Hepatocyte (in vitro differentiated cells): ENCODE measurements at regions not wholly inside any gene's neighbourhood (a gene's known extent, or its start where the extent isn't known, plus 50 kb on each side); places are given as distances from the start of the nearest gene placed in this dataset.

Source experiments
- DNase-seq: peaks from one replicate; pipeline ENCODE4 v3.0.0-alpha.2; 2016; ENCODE audit warnings: low spot score
- H2AFZ ChIP-seq: fragments of 200-600 bp; sonication (generic); 2 replicates; pipeline ENCODE4 v1.6.0; 2016; ENCODE audit warnings: antibody characterized with exemption, mild to moderate bottlenecking
- H3K27ac ChIP-seq: fragments of 200-600 bp; sonication (generic); 2 replicates; pipeline ENCODE4 v1.5.1; 2016; ENCODE audit warnings: mild to moderate bottlenecking
- H3K27me3 ChIP-seq: fragments of 200-600 bp; sonication (generic); 2 replicates; pipeline ENCODE4 v1.6.1; 2016
- H3K36me3 ChIP-seq: fragments of 200-600 bp; sonication (generic); replicated peaks from 2 replicates; pipeline ENCODE4 v1.5.1; 2016; ENCODE audit warnings: low read depth; ENCODE audit not compliant: insufficient read depth
- H3K4me1 ChIP-seq: fragments of 200-600 bp; sonication (generic); 2 replicates; pipeline ENCODE4 v1.5.1; 2016; ENCODE audit warnings: mild to moderate bottlenecking, moderate library complexity; ENCODE audit not compliant: insufficient read depth
- H3K4me2 ChIP-seq: fragments of 200-600 bp; sonication (generic); 2 replicates; pipeline ENCODE4 v1.6.0; 2016
- H3K4me3 ChIP-seq: fragments of 200-600 bp; sonication (generic); 2 replicates; pipeline ENCODE4 v1.5.1; 2016; ENCODE audit warnings: mild to moderate bottlenecking
- H3K79me2 ChIP-seq: fragments of 200-600 bp; sonication (generic); 2 replicates; pipeline ENCODE4 v1.6.0; 2017; ENCODE audit warnings: mild to moderate bottlenecking
- H3K9me2 ChIP-seq: fragments of 200-600 bp; sonication (generic); replicated peaks from 2 replicates; pipeline ENCODE4 v1.6.0; 2017; ENCODE audit warnings: mild to moderate bottlenecking; ENCODE audit not compliant: insufficient read depth
- H3K9me3 ChIP-seq: fragments of 200-600 bp; sonication (generic); 2 replicates; pipeline ENCODE4 v1.5.1; 2016; ENCODE audit warnings: low read depth, mild to moderate bottlenecking
- H4K20me1 ChIP-seq: fragments of 200-600 bp; sonication (generic); 2 replicates; pipeline ENCODE4 v1.6.0; 2016; ENCODE audit warnings: mild to moderate bottlenecking; ENCODE audit not compliant: insufficient read depth, poor library complexity, severe bottlenecking
- EZH2 ChIP-seq: fragments of 200-600 bp; sonication (generic); IDR thresholded peaks from 2 replicates; pipeline ENCODE4 v1.6.1; 2016; ENCODE audit warnings: antibody characterized with exemption, mild to moderate bottlenecking, borderline replicate concordance
- EZH2phosphoT487 ChIP-seq: fragments of 200-600 bp; sonication (generic); IDR thresholded peaks from one replicate; pipeline ENCODE4 v1.6.1; 2018; ENCODE audit warnings: antibody characterized with exemption, mild to moderate bottlenecking, low read depth, moderate library complexity; ENCODE audit not compliant: unreplicated experiment, severe bottlenecking
- WGBS: methylation state at CpG from one replicate; pipeline ENCODE4 v1.1.6; 2016; ENCODE audit warnings: low lambda C conversion rate; ENCODE audit errors: missing lambda C conversion rate; 5-methylcytosine and 5-hydroxymethylcytosine counted together
- TF ChIP-seq, protein P1 (sequence below): fragments of 200-600 bp; sonication (generic); IDR thresholded peaks from 2 replicates; pipeline ENCODE4 v1.5.1; 2016; ENCODE audit warnings: antibody characterized with exemption, mild to moderate bottlenecking; ENCODE audit not compliant: poor library complexity

DNA sequence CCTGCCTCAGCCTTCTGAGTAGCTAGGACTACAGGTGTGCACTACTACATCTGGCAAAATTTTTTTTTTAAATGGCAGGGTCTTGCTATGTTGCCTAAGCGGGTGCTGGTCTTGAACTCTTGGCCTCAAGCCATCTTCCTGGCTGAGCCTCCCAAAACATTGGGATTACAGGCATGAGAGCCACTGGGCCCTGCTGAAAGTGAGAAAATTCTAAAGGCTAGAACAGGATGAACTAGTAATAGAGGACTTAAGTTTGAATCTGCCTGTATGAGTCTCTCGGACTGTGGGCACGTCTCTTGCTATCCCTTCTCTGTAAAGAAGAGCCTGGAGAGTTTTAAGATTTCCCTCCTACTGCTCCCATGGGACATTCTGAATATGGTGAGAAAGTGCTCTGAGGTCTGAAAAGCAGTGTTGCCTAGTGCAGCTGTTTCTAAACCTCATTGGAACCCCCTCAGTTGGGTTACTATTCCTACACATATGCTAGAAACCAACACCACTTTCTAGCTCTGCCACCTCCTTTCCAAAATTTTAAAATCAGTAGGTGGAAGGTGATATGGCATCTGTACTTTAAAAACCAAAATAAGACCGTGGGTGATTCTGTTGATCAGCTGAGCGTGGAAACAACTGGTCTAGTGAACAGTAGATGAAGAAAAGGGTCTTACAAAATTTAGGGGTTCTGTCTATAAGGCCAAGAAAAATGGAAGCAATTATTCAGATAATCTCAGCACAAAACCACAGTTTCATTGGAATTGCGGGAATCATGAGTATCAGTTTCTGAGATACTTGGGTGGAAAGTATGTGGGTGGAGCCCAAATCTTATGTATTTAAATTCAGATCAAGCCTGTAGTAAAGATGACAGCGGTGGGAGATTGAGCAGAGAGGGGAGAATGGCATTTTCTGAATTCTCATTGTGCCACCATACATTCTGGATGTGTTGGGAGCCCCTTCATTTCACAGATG is 259.8 kb upstream of the CXCR4 start:
- Histone ChIP-seq H3K27me3 (no peaks in the 10 kb centered on the region), H3K79me2 (no peaks in the 10 kb centered on the region), H2AFZ (no peak overlapping the region), H3K27ac (no peak overlapping the region), H3K9me3 (no peaks in the 10 kb centered on the region), H3K4me3 (no peak overlapping the region), H3K4me1 (no peaks in the 10 kb centered on the region), H3K4me2 (no peak overlapping the region), H3K36me3 (no peaks in the 10 kb centered on the region), H4K20me1 (no peaks in the 10 kb centered on the region), H3K9me2 (no peaks in the 10 kb centered on the region)
- WGBS: 87% methylated on average over 7 of the region's 7 CpGs
- TF ChIP-seq EZH2phosphoT487: no peak
- TF ChIP-seq, protein P1, sequence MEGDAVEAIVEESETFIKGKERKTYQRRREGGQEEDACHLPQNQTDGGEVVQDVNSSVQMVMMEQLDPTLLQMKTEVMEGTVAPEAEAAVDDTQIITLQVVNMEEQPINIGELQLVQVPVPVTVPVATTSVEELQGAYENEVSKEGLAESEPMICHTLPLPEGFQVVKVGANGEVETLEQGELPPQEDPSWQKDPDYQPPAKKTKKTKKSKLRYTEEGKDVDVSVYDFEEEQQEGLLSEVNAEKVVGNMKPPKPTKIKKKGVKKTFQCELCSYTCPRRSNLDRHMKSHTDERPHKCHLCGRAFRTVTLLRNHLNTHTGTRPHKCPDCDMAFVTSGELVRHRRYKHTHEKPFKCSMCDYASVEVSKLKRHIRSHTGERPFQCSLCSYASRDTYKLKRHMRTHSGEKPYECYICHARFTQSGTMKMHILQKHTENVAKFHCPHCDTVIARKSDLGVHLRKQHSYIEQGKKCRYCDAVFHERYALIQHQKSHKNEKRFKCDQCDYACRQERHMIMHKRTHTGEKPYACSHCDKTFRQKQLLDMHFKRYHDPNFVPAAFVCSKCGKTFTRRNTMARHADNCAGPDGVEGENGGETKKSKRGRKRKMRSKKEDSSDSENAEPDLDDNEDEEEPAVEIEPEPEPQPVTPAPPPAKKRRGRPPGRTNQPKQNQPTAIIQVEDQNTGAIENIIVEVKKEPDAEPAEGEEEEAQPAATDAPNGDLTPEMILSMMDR: no peak
- no peak for TF ChIP-seq EZH2
- DNase-seq: no peak

DNA sequence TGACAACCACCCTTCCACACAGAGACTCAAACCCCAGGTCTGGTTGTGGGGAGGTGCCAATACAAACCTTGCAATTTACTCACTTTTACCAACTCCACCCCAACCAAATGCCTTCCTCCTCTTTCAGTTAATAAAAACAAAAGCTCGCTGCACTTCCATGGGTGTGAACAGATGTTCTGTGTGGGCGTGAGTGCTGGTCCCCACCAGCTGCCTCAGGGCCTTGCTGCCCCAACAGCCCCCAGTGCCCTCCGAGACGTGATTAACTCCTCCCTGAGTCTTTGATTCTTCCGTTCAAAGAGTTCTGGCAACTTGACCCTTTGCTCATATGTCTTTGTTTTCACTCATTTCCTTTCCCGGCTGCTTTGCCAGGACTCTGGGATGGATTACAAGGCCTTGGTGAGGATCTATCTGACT is 258.9 kb upstream of the CXCR4 start:
- Histone ChIP-seq H3K4me3 (no peak overlapping the region), H3K4me2 (no peak overlapping the region), H3K27me3 (no peaks in the 10 kb centered on the region), H3K79me2 (no peaks in the 10 kb centered on the region), H4K20me1 (no peaks in the 10 kb centered on the region), H2AFZ (no peak overlapping the region), H3K27ac (no peak overlapping the region), H3K4me1 (no peaks in the 10 kb centered on the region), H3K9me2 (no peaks in the 10 kb centered on the region), H3K36me3 (no peaks in the 10 kb centered on the region), H3K9me3 (no peaks in the 10 kb centered on the region)
- TF ChIP-seq, protein P1: no peak
- TF ChIP-seq EZH2: no peak
- WGBS: 55% methylated on average over 6 of the region's 6 CpGs
- DNase-seq: no peak

DNA sequence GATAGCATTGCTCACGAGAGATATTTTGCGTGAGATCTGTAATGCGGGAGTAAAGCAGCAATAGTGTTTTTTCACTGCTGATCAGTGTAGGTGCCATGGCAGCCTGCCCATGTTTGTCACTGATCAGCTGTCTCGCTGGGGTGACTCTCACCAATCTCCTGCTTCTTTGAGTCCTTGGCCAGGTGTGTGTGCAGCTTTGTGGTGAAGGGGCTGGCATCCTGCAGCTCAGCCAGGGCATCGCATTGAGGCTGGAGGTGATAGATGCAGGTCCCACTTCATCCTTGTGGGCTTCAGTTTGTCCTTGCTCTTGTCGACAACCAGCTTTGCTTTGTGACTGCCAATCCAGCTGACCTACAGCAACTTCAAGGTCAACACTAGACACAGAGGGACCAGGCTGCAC is 258.3 kb upstream of the CXCR4 start:
- Histone ChIP-seq H3K27me3 (no peaks in the 10 kb centered on the region), H3K9me3 (no peaks in the 10 kb centered on the region), H3K4me2 (no peak overlapping the region), H3K9me2 (no peaks in the 10 kb centered on the region), H4K20me1 (no peaks in the 10 kb centered on the region), H3K36me3 (no peaks in the 10 kb centered on the region), H3K4me3 (no peak overlapping the region), H3K27ac (no peak overlapping the region), H3K79me2 (no peaks in the 10 kb centered on the region), H3K4me1 (no peaks in the 10 kb centered on the region), H2AFZ (no peak overlapping the region)
- WGBS: 98% methylated on average over 6 of the region's 6 CpGs
- TF ChIP-seq, protein P1: no peak
- TF ChIP-seq EZH2phosphoT487 (no peak), EZH2 (no peak)
- no peak for DNase-seq
